ENCODE measurements at regions not wholly inside any gene's neighbourhood (a gene's known extent, or its start where the extent isn't known, plus 50 kb on each side); places are given as distances from the start of the nearest gene placed in this dataset.

DNA sequence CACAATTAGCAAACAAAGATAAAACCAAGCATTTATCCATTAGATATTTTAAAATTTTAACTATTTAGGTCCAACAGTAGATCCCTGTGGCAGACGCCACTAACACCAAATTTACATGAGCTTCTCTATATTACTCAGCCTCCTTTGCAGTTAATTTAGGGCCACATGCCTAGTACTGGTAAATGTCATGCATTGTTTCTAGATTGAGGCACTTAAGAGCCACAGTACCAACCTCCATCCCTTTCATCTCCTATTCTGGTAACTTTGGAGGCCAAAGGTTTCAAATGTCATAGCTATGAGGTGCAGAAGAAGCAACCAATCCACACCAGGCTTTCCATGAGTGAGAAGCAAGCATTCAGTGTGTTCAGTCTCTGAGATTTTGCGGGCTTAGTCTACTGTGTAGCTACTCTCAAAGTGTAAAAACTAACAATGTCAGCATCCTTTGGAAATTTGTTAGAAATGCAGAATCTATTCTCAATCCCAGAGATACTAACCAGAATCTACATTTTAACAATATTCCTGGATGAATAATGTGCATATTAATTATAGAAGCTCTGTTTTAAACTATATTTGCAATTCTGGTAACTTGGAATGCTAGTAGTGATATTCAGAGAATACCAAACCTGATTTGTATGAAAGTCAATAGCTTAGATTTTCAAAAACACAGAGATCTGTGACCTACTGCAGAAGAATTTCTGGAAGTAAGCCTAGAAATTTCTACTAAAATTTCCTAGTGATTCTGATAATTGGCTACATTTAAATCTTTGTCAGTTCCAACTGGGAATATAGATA, 206.3 kb upstream of the CD96 start:
- no peak overlapping the region for H3K27ac ChIP-seq (ENCODE audit: extremely low read depth, low read depth, low read length)
- H3K9me3 ChIP-seq (ENCODE audit: control insufficient read depth, insufficient read depth, low read depth, low read length): no peaks in the 10 kb centered on the region
- ChIA-PET CTCF (no interaction called here), POLR2A (no interaction called here)
- TF ChIP-seq, protein P1, sequence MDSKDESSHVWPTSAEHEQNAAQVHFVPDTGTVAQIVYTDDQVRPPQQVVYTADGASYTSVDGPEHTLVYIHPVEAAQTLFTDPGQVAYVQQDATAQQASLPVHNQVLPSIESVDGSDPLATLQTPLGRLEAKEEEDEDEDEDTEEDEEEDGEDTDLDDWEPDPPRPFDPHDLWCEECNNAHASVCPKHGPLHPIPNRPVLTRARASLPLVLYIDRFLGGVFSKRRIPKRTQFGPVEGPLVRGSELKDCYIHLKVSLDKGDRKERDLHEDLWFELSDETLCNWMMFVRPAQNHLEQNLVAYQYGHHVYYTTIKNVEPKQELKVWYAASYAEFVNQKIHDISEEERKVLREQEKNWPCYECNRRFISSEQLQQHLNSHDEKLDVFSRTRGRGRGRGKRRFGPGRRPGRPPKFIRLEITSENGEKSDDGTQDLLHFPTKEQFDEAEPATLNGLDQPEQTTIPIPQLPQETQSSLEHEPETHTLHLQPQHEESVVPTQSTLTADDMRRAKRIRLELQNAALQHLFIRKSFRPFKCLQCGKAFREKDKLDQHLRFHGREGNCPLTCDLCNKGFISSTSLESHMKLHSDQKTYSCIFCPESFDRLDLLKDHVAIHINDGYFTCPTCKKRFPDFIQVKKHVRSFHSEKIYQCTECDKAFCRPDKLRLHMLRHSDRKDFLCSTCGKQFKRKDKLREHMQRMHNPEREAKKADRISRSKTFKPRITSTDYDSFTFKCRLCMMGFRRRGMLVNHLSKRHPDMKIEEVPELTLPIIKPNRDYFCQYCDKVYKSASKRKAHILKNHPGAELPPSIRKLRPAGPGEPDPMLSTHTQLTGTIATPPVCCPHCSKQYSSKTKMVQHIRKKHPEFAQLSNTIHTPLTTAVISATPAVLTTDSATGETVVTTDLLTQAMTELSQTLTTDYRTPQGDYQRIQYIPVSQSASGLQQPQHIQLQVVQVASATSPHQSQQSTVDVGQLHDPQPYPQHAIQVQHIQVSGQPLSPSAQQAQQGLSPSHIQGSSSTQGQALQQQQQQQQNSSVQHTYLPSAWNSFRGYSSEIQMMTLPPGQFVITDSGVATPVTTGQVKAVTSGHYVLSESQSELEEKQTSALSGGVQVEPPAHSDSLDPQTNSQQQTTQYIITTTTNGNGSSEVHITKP (tag by site-specific recombination; IDR thresholded peaks at IDR 0.05): no peak
- TF ChIP-seq, protein P2, sequence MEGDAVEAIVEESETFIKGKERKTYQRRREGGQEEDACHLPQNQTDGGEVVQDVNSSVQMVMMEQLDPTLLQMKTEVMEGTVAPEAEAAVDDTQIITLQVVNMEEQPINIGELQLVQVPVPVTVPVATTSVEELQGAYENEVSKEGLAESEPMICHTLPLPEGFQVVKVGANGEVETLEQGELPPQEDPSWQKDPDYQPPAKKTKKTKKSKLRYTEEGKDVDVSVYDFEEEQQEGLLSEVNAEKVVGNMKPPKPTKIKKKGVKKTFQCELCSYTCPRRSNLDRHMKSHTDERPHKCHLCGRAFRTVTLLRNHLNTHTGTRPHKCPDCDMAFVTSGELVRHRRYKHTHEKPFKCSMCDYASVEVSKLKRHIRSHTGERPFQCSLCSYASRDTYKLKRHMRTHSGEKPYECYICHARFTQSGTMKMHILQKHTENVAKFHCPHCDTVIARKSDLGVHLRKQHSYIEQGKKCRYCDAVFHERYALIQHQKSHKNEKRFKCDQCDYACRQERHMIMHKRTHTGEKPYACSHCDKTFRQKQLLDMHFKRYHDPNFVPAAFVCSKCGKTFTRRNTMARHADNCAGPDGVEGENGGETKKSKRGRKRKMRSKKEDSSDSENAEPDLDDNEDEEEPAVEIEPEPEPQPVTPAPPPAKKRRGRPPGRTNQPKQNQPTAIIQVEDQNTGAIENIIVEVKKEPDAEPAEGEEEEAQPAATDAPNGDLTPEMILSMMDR (tag by site-specific recombination; IDR thresholded peaks at IDR 0.05): no peak
- TF ChIP-seq, protein P3, sequence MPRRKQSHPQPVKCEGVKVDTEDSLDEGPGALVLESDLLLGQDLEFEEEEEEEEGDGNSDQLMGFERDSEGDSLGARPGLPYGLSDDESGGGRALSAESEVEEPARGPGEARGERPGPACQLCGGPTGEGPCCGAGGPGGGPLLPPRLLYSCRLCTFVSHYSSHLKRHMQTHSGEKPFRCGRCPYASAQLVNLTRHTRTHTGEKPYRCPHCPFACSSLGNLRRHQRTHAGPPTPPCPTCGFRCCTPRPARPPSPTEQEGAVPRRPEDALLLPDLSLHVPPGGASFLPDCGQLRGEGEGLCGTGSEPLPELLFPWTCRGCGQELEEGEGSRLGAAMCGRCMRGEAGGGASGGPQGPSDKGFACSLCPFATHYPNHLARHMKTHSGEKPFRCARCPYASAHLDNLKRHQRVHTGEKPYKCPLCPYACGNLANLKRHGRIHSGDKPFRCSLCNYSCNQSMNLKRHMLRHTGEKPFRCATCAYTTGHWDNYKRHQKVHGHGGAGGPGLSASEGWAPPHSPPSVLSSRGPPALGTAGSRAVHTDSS (tag by site-specific recombination; IDR thresholded peaks at IDR 0.05): no peak
- no peak for TF ChIP-seq ZBTB1 (tag by site-specific recombination; IDR thresholded peaks at IDR 0.05)
- no peak for TF ChIP-seq ZNF701 (tag by site-specific recombination; IDR thresholded peaks at IDR 0.05)
- no peak for TF ChIP-seq ZNF19 (tag by site-specific recombination; IDR thresholded peaks at IDR 0.05; ENCODE audit: low read depth)
- no peak for TF ChIP-seq TCF7L2 (IDR thresholded peaks at IDR 0.05; ENCODE audit: borderline replicate concordance, low read depth, low read length)
- TF ChIP-seq ZNF623 (tag by site-specific recombination; IDR thresholded peaks at IDR 0.05): no peak
- no peak for TF ChIP-seq ZNF292 (tag by site-specific recombination; IDR thresholded peaks at IDR 0.05; ENCODE audit: borderline replicate concordance, low read depth)
- TF ChIP-seq ZNF214 (tag by site-specific recombination; IDR thresholded peaks at IDR 0.05; ENCODE audit: borderline replicate concordance): no peak
- TF ChIP-seq ZNF549 (tag by site-specific recombination; IDR thresholded peaks at IDR 0.05): no peak
- TF ChIP-seq ZNF16 (tag by site-specific recombination; IDR thresholded peaks at IDR 0.05; ENCODE audit: low read depth): no peak
- TF ChIP-seq ZNF654 (tag by site-specific recombination; IDR thresholded peaks at IDR 0.05; ENCODE audit: low read depth): no peak
- TF ChIP-seq ZNF664 (tag by site-specific recombination; IDR thresholded peaks at IDR 0.05): no peak
- no peak for TF ChIP-seq ZBTB8A (tag by site-specific recombination; IDR thresholded peaks at IDR 0.05)
- TF ChIP-seq, protein P4, sequence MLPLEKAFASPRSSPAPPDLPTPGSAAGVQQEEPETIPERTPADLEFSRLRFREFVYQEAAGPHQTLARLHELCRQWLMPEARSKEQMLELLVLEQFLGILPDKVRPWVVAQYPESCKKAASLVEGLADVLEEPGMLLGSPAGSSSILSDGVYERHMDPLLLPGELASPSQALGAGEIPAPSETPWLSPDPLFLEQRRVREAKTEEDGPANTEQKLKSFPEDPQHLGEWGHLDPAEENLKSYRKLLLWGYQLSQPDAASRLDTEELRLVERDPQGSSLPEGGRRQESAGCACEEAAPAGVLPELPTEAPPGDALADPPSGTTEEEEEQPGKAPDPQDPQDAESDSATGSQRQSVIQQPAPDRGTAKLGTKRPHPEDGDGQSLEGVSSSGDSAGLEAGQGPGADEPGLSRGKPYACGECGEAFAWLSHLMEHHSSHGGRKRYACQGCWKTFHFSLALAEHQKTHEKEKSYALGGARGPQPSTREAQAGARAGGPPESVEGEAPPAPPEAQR (tag by site-specific recombination; IDR thresholded peaks at IDR 0.05): no peak
- no peak for TF ChIP-seq ZNF394 (tag by site-specific recombination; IDR thresholded peaks at IDR 0.05; ENCODE audit: borderline replicate concordance)
- H3K4me1 ChIP-seq (ENCODE audit: control insufficient read depth, insufficient read depth, low read length): no peaks in the 10 kb centered on the region
- no peak overlapping the region for H3K4me3 ChIP-seq (ENCODE audit: low read depth, low read length)
- H3K36me3 ChIP-seq (ENCODE audit: control insufficient read depth in 2 of 2, insufficient read depth in 1 of 2, low read length in 2 of 2): no peaks in the 10 kb centered on the region

Measured in HEK293 (cell line).